ENCODE measurements at regions not wholly inside any gene's neighbourhood (a gene's known extent, or its start where the extent isn't known, plus 50 kb on each side); places are given as distances from the start of the nearest gene placed in this dataset.
"Not testable (repeated sequence)": the region's sequence is repeated elsewhere in the genome, so short reads cannot be mapped to it uniquely, and the experiment has no call there.

DNA sequence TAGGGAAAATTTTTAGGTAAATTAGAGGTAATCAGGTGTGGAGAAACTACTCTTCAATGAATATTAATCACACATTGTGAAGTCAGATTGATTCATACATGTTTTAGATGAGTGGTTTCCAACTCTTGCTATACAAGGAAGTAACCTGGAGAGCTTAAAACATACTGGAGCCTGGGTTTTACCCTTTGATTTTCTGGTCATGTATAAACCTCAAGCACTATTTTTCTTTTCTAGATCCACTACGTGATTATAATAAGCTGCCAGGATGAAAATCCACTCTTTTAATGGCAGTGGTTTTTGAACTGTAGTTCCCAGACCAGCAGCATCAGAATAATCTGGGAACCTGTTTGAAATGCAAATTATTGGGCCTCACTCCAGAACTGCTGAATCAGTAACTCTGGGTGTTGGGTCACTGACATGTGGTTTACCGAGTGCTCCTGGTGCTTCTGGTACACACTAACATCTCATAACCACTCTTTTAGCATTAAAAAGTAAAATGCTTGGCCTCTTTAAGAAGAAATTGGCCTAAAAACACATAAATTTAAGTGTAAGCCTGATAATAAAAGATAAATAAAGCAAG lies 63.4 kb downstream of the DCAF12L1 start:
- no peak overlapping the region for H3K9ac ChIP-seq (ENCODE audit: low read length)
- H2BK120ac ChIP-seq (ENCODE audit: low read depth, low read length) = no peak overlapping the region
- H3K14ac ChIP-seq (ENCODE audit: low read length in 2 of 2) = no peak overlapping the region
- H3K36me3 ChIP-seq (ENCODE audit: control insufficient read depth in 1 of 2, insufficient read depth in 2 of 2, low read depth in 1 of 2, low read length in 2 of 2) = no peaks in the 10 kb centered on the region
- H3K9me3 ChIP-seq (ENCODE audit: control insufficient read depth, low read length) = peaks cover 6% of the 10 kb centered on the region
- no peak overlapping the region for H4K8ac ChIP-seq (ENCODE audit: low read length)
- no peak overlapping the region for H3K23ac ChIP-seq (ENCODE audit: low read length in 2 of 2)
- H3K27ac ChIP-seq (ENCODE audit: low read length, poor library complexity, severe bottlenecking) = no peak overlapping the region
- no peak overlapping the region for H2AFZ ChIP-seq (ENCODE audit: low read depth, low read length)
- no peak for DNase-seq
- peaks cover 4% of the 10 kb centered on the region for H3K4me1 ChIP-seq (ENCODE audit: control insufficient read depth, insufficient read depth, low read depth, low read length)
- H2AK5ac ChIP-seq (ENCODE audit: low read length, severe bottlenecking) = no peak overlapping the region
- H3K79me1 ChIP-seq (replicated peaks; ENCODE audit: low read length, poor library complexity, severe bottlenecking) = no peaks in the 10 kb centered on the region
- no peak overlapping the region for H4K91ac ChIP-seq (ENCODE audit: low read length)
- H2BK12ac ChIP-seq (ENCODE audit: low read length in 2 of 2) = no peak overlapping the region
- WGBS = no CpG with 5 or more reads among the region's 2 CpGs
- H3K18ac ChIP-seq (ENCODE audit: low read depth in 1 of 2, low read length in 2 of 2) = no peak overlapping the region
- H3K27me3 ChIP-seq (ENCODE audit: control insufficient read depth in 1 of 2, insufficient read depth in 1 of 2, low read length in 2 of 2) = no peaks in the 10 kb centered on the region
- no peak overlapping the region for H3K4ac ChIP-seq (ENCODE audit: low read depth in 1 of 2, low read length in 2 of 2)
- no peak overlapping the region for H2BK5ac ChIP-seq (ENCODE audit: low read depth, low read length, poor library complexity, severe bottlenecking)
- no peak overlapping the region for H3K4me2 ChIP-seq (ENCODE audit: low read length, poor library complexity, severe bottlenecking)
- H2BK15ac ChIP-seq (ENCODE audit: low read depth, poor library complexity, severe bottlenecking) = no peak overlapping the region
- no peak overlapping the region for H3K4me3 ChIP-seq (ENCODE audit: insufficient read depth in 1 of 2, low read depth in 1 of 2, low read length in 2 of 2)

DNA sequence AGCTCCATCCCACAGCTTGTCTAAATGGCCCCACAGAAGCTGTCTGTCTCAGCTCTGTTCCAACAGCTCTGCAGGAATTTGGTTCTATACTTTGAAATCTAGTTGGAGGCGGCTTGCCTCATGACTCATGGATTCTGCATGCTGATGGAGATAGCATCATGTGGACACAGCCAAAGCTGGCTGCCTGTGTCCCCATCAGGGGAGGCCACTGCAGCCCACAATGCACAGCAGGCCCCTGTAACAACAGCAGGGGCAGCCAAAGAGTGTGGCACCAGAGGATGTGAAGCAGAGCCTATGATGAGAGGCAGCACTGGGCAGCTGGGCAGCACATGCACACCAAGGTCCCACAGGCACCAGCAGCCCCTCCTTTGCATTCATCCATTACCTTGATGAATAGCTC lies 67.2 kb downstream of the DCAF12L1 start:
- no peak overlapping the region for H3K18ac ChIP-seq (ENCODE audit: low read depth in 1 of 2, low read length in 2 of 2)
- H3K14ac ChIP-seq (ENCODE audit: low read length in 2 of 2) = no peak overlapping the region
- no peak overlapping the region for H3K4me3 ChIP-seq (ENCODE audit: insufficient read depth in 1 of 2, low read depth in 1 of 2, low read length in 2 of 2)
- peak overlapping the region; percentile 68 for H4K91ac ChIP-seq (ENCODE audit: low read length)
- H3K4me2 ChIP-seq (ENCODE audit: low read length, poor library complexity, severe bottlenecking) = no peak overlapping the region
- no peak overlapping the region for H2BK15ac ChIP-seq (ENCODE audit: low read depth, poor library complexity, severe bottlenecking)
- H2AK5ac ChIP-seq (ENCODE audit: low read length, severe bottlenecking) = no peak overlapping the region
- WGBS = 78% methylated on average over 1 of the region's 1 CpG
- H2BK5ac ChIP-seq (ENCODE audit: low read depth, low read length, poor library complexity, severe bottlenecking) = no peak overlapping the region
- no peak overlapping the region for H2AFZ ChIP-seq (ENCODE audit: low read depth, low read length)
- H3K27ac ChIP-seq (ENCODE audit: low read length, poor library complexity, severe bottlenecking) = no peak overlapping the region
- H3K23ac ChIP-seq (ENCODE audit: low read length in 2 of 2) = no peak overlapping the region
- no peak overlapping the region for H2BK12ac ChIP-seq (ENCODE audit: low read length in 2 of 2)
- H3K79me1 ChIP-seq (replicated peaks; ENCODE audit: low read length, poor library complexity, severe bottlenecking) = no peaks in the 10 kb centered on the region
- no peak overlapping the region for H2BK120ac ChIP-seq (ENCODE audit: low read depth, low read length)
- H3K4me1 ChIP-seq (ENCODE audit: control insufficient read depth, insufficient read depth, low read depth, low read length) = peaks cover 4% of the 10 kb centered on the region
- H3K9me3 ChIP-seq (ENCODE audit: control insufficient read depth, low read length) = no peaks in the 10 kb centered on the region
- no peaks in the 10 kb centered on the region for H3K27me3 ChIP-seq (ENCODE audit: control insufficient read depth in 1 of 2, insufficient read depth in 1 of 2, low read length in 2 of 2)
- no peak for DNase-seq
- no peak overlapping the region for H3K4ac ChIP-seq (ENCODE audit: low read depth in 1 of 2, low read length in 2 of 2)
- no peak overlapping the region for H3K9ac ChIP-seq (ENCODE audit: low read length)
- H4K8ac ChIP-seq (ENCODE audit: low read length) = no peak overlapping the region
- no peaks in the 10 kb centered on the region for H3K36me3 ChIP-seq (ENCODE audit: control insufficient read depth in 1 of 2, insufficient read depth in 2 of 2, low read depth in 1 of 2, low read length in 2 of 2)

DNA sequence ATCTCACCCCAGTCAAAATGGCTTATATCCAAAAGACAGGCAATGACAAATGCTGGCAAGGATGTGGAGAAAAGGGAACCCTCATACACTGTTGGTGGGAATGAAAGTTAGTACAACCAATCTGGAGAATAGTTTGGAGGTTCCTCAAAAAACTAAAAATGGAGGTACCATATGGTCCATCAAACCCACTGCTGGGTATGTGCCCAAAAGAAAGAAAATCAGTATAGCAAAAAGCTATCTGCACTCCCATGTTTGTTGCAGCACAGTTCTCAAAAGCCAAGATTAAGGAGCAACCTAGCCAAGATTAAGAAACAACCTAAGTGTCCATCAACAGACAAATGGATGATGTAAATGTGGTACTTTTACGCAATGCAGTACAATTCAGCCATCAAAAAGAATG lies 70.7 kb downstream of the DCAF12L1 start:
- Histone ChIP-seq H3K36me3 (ENCODE audit: control insufficient read depth in 1 of 2, insufficient read depth in 2 of 2, low read depth in 1 of 2, low read length in 2 of 2) (no peaks in the 10 kb centered on the region), H2AFZ (ENCODE audit: low read depth, low read length) (no peak overlapping the region), H3K9me3 (ENCODE audit: control insufficient read depth, low read length) (no peaks in the 10 kb centered on the region), H3K27ac (ENCODE audit: low read length, poor library complexity, severe bottlenecking) (no peak overlapping the region), H3K4me3 (ENCODE audit: insufficient read depth in 1 of 2, low read depth in 1 of 2, low read length in 2 of 2) (no peak overlapping the region), H3K9ac (ENCODE audit: low read length) (no peak overlapping the region), H3K79me1 (replicated peaks; ENCODE audit: low read length, poor library complexity, severe bottlenecking) (no peaks in the 10 kb centered on the region), H3K14ac (ENCODE audit: low read length in 2 of 2) (no peak overlapping the region), H3K27me3 (ENCODE audit: control insufficient read depth in 1 of 2, insufficient read depth in 1 of 2, low read length in 2 of 2) (no peaks in the 10 kb centered on the region), H3K4me2 (ENCODE audit: low read length, poor library complexity, severe bottlenecking) (no peak overlapping the region), H2BK120ac (ENCODE audit: low read depth, low read length) (no peak overlapping the region), H4K8ac (ENCODE audit: low read length) (no peak overlapping the region), H3K18ac (ENCODE audit: low read depth in 1 of 2, low read length in 2 of 2) (no peak overlapping the region), H3K4me1 (ENCODE audit: control insufficient read depth, insufficient read depth, low read depth, low read length) (peaks cover 4% of the 10 kb centered on the region), H4K91ac (ENCODE audit: low read length) (no peak overlapping the region), H2BK15ac (ENCODE audit: low read depth, poor library complexity, severe bottlenecking) (no peak overlapping the region), H2BK12ac (ENCODE audit: low read length in 2 of 2) (no peak overlapping the region), H3K4ac (ENCODE audit: low read depth in 1 of 2, low read length in 2 of 2) (no peak overlapping the region), H2AK5ac (ENCODE audit: low read length, severe bottlenecking) (no peak overlapping the region), H3K23ac (ENCODE audit: low read length in 2 of 2) (no peak overlapping the region), H2BK5ac (ENCODE audit: low read depth, low read length, poor library complexity, severe bottlenecking) (no peak overlapping the region)
- no peak for DNase-seq
- WGBS = no CpG with 5 or more reads among the region's 1 CpG

DNA sequence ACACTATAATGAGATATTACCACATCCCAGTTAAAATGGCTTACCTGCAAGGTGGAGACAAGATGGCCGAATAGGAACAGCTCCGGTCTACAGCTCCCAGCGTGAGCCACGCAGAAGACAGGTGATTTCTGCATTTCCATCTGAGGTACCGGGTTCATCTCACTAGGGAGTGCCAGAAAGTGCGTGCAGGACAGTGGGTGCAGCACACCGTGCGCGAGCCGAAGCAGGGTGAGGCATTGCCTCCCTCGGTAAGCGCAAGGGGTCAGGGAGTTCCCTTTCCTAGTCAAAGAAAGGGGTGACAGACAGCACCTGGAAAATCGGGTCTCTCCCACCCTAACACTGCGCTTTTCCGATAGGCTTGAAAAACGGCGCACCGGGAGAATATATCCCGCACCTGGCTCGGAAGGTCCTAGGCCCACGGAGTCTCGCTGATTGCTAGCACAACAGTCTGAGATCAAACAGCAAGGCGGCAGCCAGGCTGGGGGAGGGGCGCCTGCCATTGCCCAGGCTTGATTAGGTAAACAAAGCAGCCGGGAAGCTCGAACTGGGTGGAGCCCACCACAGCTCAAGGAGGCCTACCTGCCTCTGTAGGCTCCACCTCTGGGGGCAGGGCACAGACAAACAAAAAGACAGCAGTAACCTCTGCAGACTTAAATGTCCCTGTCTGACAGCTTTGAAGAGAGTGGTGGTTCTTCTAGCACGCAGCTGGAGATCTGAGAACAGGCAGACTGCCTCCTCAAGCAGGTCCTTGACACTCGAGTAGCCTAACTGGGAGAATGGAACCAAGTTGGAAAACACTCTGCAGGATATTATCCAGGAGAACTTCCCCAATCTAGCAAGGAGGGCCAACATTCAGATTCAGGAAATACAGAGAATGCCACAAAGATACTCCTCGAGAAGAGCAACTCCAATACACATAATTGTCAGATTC lies 92.5 kb downstream of the DCAF12L1 start:
- H2AFZ ChIP-seq (ENCODE audit: low read depth, low read length); H3K14ac ChIP-seq (ENCODE audit: low read length in 2 of 2); H3K36me3 ChIP-seq (ENCODE audit: control insufficient read depth in 1 of 2, insufficient read depth in 2 of 2, low read depth in 1 of 2, low read length in 2 of 2); H3K9ac ChIP-seq (ENCODE audit: low read length); H2AK5ac ChIP-seq (ENCODE audit: low read length, severe bottlenecking); H3K23ac ChIP-seq (ENCODE audit: low read length in 2 of 2); H3K27ac ChIP-seq (ENCODE audit: low read length, poor library complexity, severe bottlenecking); H3K4me1 ChIP-seq (ENCODE audit: control insufficient read depth, insufficient read depth, low read depth, low read length); H2BK120ac ChIP-seq (ENCODE audit: low read depth, low read length); H2BK12ac ChIP-seq (ENCODE audit: low read length in 2 of 2); H3K27me3 ChIP-seq (ENCODE audit: control insufficient read depth in 1 of 2, insufficient read depth in 1 of 2, low read length in 2 of 2); H4K8ac ChIP-seq (ENCODE audit: low read length); H4K91ac ChIP-seq (ENCODE audit: low read length); H3K79me1 ChIP-seq (replicated peaks; ENCODE audit: low read length, poor library complexity, severe bottlenecking); H3K9me3 ChIP-seq (ENCODE audit: control insufficient read depth, low read length); H3K18ac ChIP-seq (ENCODE audit: low read depth in 1 of 2, low read length in 2 of 2); H3K4me2 ChIP-seq (ENCODE audit: low read length, poor library complexity, severe bottlenecking); H3K4ac ChIP-seq (ENCODE audit: low read depth in 1 of 2, low read length in 2 of 2); H2BK15ac ChIP-seq (ENCODE audit: low read depth, poor library complexity, severe bottlenecking); H3K4me3 ChIP-seq (ENCODE audit: insufficient read depth in 1 of 2, low read depth in 1 of 2, low read length in 2 of 2); DNase-seq; H2BK5ac ChIP-seq (ENCODE audit: low read depth, low read length, poor library complexity, severe bottlenecking): not testable (repeated sequence)
- 33% methylated on average over 18 of the region's 29 CpGs for WGBS
